Stomach (tissue), 8 donors: ENCODE measurements at regions not wholly inside any gene's neighbourhood (a gene's known extent, or its start where the extent isn't known, plus 50 kb on each side); places are given as distances from the start of the nearest gene placed in this dataset.

Experiments
- DNase-seq, 2 donors: peaks; one replicate each; pipeline versions ENCODE4 v3.0.0 to v3.0.0-alpha.2; 2013 to 2019
- H3K27ac ChIP-seq, 5 donors: fragments of 200-600 bp in 4 of 5; sonication (generic) in 4 of 5; one replicate each; pipeline ENCODE4 v1.5.1; 2013 to 2019; ENCODE audit warnings: mild to moderate bottlenecking in 1 of 5, moderate library complexity in 1 of 5
- H3K27me3 ChIP-seq, 3 donors: fragments of 200-600 bp; sonication (generic); one replicate each; pipeline ENCODE4 v1.5.1; 2017 to 2019; ENCODE audit warnings: mixed run types in 1 of 3
- H3K36me3 ChIP-seq, 4 donors: fragments of 200-600 bp; sonication (generic); 1 replicate in 3 of 4; 2 replicates in 1 of 4; pipeline ENCODE4 v1.5.1; 2016 to 2019
- H3K4me1 ChIP-seq, 4 donors: fragments of 200-600 bp; sonication (generic); one replicate each; pipeline ENCODE4 v1.5.1; 2016 to 2019
- H3K4me3 ChIP-seq, 4 donors: fragments of 200-600 bp; sonication (generic) in 3 of 4; one replicate each; pipeline ENCODE4 v1.5.1; 2016 to 2019; ENCODE audit warnings: mild to moderate bottlenecking in 1 of 4
- H3K9me3 ChIP-seq, 4 donors: fragments of 200-600 bp; sonication (generic); one replicate each; pipeline ENCODE4 v1.5.1; 2016 to 2019
- CTCF ChIP-seq, 7 experiments: fragments of 450-650 bp in 4 of 7; fragments of 200-600 bp in 3 of 7; sonication (generic) in 3 of 7; IDR thresholded peaks; one replicate each; pipeline ENCODE4 v1.5.1; 2016 to 2019; ENCODE audit warnings: antibody characterized with exemption in 7 of 7, control low read depth in 2 of 7, mild to moderate bottlenecking in 1 of 7
- EP300 ChIP-seq: sonication (generic); formaldehyde crosslinking; IDR thresholded peaks from one replicate; pipeline ENCODE4 v1.6.1; 2017; ENCODE audit warnings: antibody characterized with exemption
- POLR2A ChIP-seq, 4 donors: fragments of 450-650 bp; IDR thresholded peaks; one replicate each; pipeline ENCODE4 v1.6.1; 2016; ENCODE audit warnings: antibody characterized with exemption in 4 of 4, control low read depth in 2 of 4, mild to moderate bottlenecking in 1 of 4, moderate library complexity in 1 of 4
- POLR2AphosphoS5 ChIP-seq, 3 donors: sonication (generic); formaldehyde crosslinking; IDR thresholded peaks; one replicate each; pipeline ENCODE4 v1.6.1; 2016; ENCODE audit warnings: antibody characterized with exemption in 3 of 3
- WGBS, 5 donors: extraction: QIAGEN DNeasy Blood & Tissue Kit in 3 of 5; methylation state at CpG; one replicate each; pipeline versions ENCODE4 v1.1.5 to v1.1.7; 2013 to 2018; 5-methylcytosine and 5-hydroxymethylcytosine counted together
- intact Hi-C: fragments of 100-400 bp; cut with DNase I; formaldehyde crosslinking; loops from one replicate; pipeline ENCODE4 v1.15.1; 2023; ENCODE audit warnings: low total_unique reads
- donor health status: healthy with polysubstance abuse.
- donor health status: Bipolar disorder and iron deficiency.
- donor health status: healthy.

- no peaks in the 10 kb centered on the region for H3K36me3 ChIP-seq
- H3K9me3 ChIP-seq: no peaks in the 10 kb centered on the region
- 69 to 83% (median 80%) methylated on average over 7 of the region's 7 CpGs for WGBS, 5 donors
- no peak overlapping the region for H3K4me3 ChIP-seq
- DNase-seq: no peak
- intact Hi-C loops: no loop called here
- H3K27ac ChIP-seq: no peak overlapping the region
- no peaks in the 10 kb centered on the region for H3K4me1 ChIP-seq
- no peaks in the 10 kb centered on the region for H3K27me3 ChIP-seq
- no peak for TF ChIP-seq POLR2AphosphoS5 (IDR thresholded peaks at IDR 0.05)
Measured at GRCh38 chr10:130844310-130844709, 467.2 kb downstream of the TCERG1L start.

- H3K9me3 ChIP-seq: peaks cover 0 to 17% (median 13%) of the 10 kb centered on the region in 4 donors
- H3K27me3 ChIP-seq: no peaks in the 10 kb centered on the region
- no peak overlapping the region for H3K27ac ChIP-seq
- WGBS, 5 donors: 4 to 34% (median 14%) methylated on average over 1 of the region's 1 CpG
- H3K36me3 ChIP-seq: no peaks in the 10 kb centered on the region
- H3K4me3 ChIP-seq: no peak overlapping the region
- intact Hi-C loops: no loop called here
- no peaks in the 10 kb centered on the region for H3K4me1 ChIP-seq
- TF ChIP-seq POLR2AphosphoS5 (IDR thresholded peaks at IDR 0.05): no peak
- TF ChIP-seq EP300: no peak
- no peak for TF ChIP-seq POLR2A (IDR thresholded peaks at IDR 0.05)
- no peak for TF ChIP-seq CTCF (IDR thresholded peaks at IDR 0.05)
- DNase-seq: no peak
Measured at GRCh38 chr10:130847170-130847569, 464.4 kb downstream of the TCERG1L start.

GRCh38 chr10:130848855-130849254 is 462.7 kb downstream of the TCERG1L start:
- no peak for DNase-seq
- Histone ChIP-seq H3K9me3 (peaks cover 0 to 34% (median 23%) of the 10 kb centered on the region in 4 donors), H3K27ac (no peak overlapping the region), H3K4me3 (no peak overlapping the region), H3K4me1 (no peaks in the 10 kb centered on the region), H3K27me3 (no peaks in the 10 kb centered on the region), H3K36me3 (no peaks in the 10 kb centered on the region)
- 70 to 82% (median 79%) methylated on average over 3 of the region's 3 CpGs for WGBS, 5 donors
- TF ChIP-seq POLR2A (IDR thresholded peaks at IDR 0.05) (no peak), EP300 (no peak), POLR2AphosphoS5 (IDR thresholded peaks at IDR 0.05) (no peak), CTCF (IDR thresholded peaks at IDR 0.05) (no peak)
- intact Hi-C loops: no loop called here

GRCh38 chr10:130854151-130854550 is 457.4 kb downstream of the TCERG1L start:
- no peak for DNase-seq
- Histone ChIP-seq H3K27ac (no peak overlapping the region), H3K36me3 (no peaks in the 10 kb centered on the region), H3K4me1 (no peaks in the 10 kb centered on the region), H3K27me3 (peaks cover 0 to 5% (median 0%) of the 10 kb centered on the region in 3 donors), H3K4me3 (no peak overlapping the region), H3K9me3 (peaks cover 2 to 57% (median 43%) of the 10 kb centered on the region in 4 donors)
- WGBS, 5 donors: 42 to 78% (median 76%) methylated on average over 1 of the region's 1 CpG
- intact Hi-C loops: no loop called here
- TF ChIP-seq EP300: no peak
- no peak for TF ChIP-seq POLR2AphosphoS5 (IDR thresholded peaks at IDR 0.05)
- TF ChIP-seq POLR2A (IDR thresholded peaks at IDR 0.05): no peak
- no peak for TF ChIP-seq CTCF (IDR thresholded peaks at IDR 0.05)

- no peak overlapping the region for H3K27ac ChIP-seq
Measured at GRCh38 chr10:130857631-130858295, 453.8 kb downstream of the TCERG1L start.

More at GRCh38 chr10:130857631-130858295, 453.8 kb downstream of the TCERG1L start:
- Histone ChIP-seq H3K27me3 (peaks cover 0 to 5% (median 0%) of the 10 kb centered on the region in 3 donors), H3K36me3 (no peaks in the 10 kb centered on the region), H3K4me1 (no peaks in the 10 kb centered on the region), H3K9me3 (peaks cover 2 to 34% (median 28%) of the 10 kb centered on the region in 4 donors), H3K4me3 (no peak overlapping the region)
- TF ChIP-seq EP300: no peak
- TF ChIP-seq POLR2AphosphoS5 (IDR thresholded peaks at IDR 0.05): no peak
- no peak for TF ChIP-seq CTCF (IDR thresholded peaks at IDR 0.05)
- TF ChIP-seq POLR2A (IDR thresholded peaks at IDR 0.05): no peak
- intact Hi-C loops: no loop called here
- WGBS, 5 donors: 80 to 88% (median 87%) methylated on average over 9 of the region's 9 CpGs
- no peak for DNase-seq
